NCI-H146 treated with DMSO at 0.1 percent for 48 hours (cell line): ENCODE measurements at regions not wholly inside any gene's neighbourhood (a gene's known extent, or its start where the extent isn't known, plus 50 kb on each side); places are given as distances from the start of the nearest gene placed in this dataset.
"Not testable (repeated sequence)": the region's sequence is repeated elsewhere in the genome, so short reads cannot be mapped to it uniquely, and the experiment has no call there.

Experiments
- DNase-seq: peaks from one replicate; lab custom pipeline; 2025; ENCODE audit not compliant: unreplicated experiment; lab: John Stamatoyannopoulos, UW

GRCh38 chr16:79988089-79988488 is 387.6 kb upstream of the MAF start:
- no peak for DNase-seq

DNA sequence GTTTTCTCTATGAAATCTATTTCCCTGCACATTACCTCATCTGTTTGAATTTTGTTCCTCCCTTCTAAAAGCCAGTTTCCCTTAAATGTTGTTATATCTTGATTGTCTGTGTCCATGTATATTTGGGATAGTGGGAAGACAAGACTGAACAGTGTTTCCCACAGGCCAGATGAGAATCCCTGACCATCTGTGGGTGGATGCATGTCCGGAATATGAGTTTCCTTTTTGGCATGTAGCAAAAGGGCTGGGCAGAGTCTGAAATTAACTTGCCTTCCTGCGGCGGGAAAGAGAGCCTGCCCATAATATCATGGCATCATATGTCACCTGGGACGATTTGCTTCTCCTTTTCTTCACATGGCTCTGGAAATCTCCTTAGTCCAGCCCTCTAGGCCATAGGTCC is 385.8 kb upstream of the MAF start:
- no peak for DNase-seq

- no peak for DNase-seq
Measured at GRCh38 chr16:79985606-79986005, 385.1 kb upstream of the MAF start.

GRCh38 chr16:79984149-79984548 is 383.6 kb upstream of the MAF start:
- DNase-seq = not testable (repeated sequence)

DNA sequence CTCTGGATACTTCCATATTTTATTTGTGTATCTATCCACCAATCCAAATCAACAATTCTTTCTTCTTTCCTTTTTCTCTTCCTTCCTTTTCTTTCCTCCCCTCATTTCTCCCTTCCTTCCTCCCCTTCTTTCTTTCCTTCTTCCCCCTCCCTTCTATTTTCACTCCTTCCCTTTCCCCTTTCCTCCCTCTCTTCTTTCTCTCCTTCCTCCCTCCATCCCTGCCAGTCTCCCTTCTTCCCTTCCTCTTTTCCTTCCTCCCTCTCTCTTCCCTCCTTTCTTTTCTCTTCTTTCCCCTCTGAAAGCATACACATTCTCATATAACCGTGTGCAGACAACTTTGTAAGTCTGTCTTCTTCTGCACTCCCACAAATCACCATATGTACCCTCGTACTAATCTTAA is 382.3 kb upstream of the MAF start:
- no peak for DNase-seq

DNA sequence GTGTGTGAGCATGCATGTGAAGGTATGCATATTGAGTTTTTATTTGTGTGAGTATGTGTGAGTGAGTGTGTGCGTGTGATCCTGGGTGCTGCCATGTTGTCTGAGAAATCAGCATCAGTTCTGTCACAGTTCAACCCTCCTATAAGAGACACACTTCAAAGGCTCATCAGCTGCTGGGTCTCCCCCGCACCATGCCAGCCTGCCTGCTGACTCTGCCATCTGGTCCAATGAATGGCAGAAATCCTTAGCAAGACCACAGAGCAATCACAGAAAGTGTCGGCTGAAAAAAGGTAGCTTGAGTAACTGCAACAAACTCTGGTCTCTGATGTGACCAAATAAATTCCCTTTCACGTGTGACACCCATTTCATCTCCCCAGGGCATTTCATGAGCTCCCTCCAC is 381.8 kb upstream of the MAF start:
- no peak for DNase-seq

DNA sequence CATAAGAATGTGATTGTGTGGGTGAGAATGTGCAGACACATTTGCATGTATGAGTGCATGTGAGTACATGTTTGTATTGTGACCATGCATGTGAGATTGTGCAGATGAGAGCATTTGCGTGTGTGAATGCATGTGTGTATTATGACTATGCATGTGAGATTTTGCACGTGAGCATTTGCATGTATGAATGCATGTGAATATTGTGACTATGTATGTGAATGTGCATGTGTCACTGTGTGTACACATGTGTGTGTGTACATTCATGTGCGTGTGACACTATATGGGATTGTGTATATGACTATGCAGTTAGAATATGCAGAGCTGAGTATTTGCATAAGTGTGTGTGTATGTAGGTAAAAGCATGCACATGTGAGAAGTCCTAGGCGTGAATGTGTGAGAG is 381.3 kb upstream of the MAF start:
- no peak for DNase-seq

- no peak for DNase-seq
Measured at GRCh38 chr16:79980650-79981521, 380.3 kb upstream of the MAF start.

- no peak for DNase-seq
Measured at GRCh38 chr16:79977940-79978836, 377.7 kb upstream of the MAF start.

DNA sequence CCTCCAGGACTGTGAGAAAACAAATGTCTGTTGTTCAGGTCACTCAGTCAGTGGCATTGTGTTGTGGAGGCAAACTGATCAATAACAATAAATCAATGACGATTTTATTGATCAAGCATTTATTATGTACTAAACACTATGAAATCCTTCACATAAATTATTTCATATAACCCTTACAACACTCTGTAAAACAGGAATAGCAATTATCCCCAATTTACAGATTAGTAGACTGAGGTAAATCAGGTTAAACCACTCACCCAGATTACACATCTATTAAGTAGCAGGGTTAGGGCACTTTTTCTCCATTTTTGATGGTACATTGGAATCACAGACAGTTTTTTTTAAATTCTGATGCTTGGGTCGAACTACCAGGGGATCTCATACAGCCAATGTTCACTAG is 372.8 kb upstream of the MAF start:
- no peak for DNase-seq

DNA sequence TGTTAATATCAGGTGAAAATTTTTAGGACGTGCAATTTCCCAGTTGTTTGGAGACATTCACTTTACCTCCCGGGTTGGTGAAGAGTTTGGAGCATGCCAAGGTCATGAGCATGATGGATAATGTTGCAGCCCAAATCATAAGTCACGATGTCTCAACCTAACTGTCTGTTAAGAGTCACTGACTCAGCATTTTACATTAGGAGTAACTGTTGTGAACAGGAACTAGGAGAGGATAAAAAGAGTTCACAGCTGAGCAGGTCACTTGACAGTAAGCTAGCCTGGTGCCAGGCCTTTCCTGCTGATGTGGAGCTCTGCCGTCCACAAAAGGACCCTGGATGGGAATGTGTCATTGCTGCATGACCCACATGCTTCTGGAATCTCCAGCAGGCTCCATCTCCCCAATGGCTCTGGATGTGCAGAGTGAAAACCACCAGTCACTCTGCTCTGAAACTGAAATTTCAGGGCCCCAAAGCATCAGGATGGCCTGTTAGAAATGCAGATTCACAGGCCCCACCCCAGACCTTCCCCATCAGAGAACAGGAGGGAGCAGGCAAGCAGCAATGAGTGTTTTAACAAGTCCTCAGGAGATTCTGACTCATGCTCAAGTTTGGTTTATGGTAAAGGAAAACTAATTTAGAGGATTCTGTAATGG is 371.6 kb upstream of the MAF start:
- no peak for DNase-seq

- no peak for DNase-seq
Measured at GRCh38 chr16:79971237-79971572, 370.7 kb upstream of the MAF start.

DNA sequence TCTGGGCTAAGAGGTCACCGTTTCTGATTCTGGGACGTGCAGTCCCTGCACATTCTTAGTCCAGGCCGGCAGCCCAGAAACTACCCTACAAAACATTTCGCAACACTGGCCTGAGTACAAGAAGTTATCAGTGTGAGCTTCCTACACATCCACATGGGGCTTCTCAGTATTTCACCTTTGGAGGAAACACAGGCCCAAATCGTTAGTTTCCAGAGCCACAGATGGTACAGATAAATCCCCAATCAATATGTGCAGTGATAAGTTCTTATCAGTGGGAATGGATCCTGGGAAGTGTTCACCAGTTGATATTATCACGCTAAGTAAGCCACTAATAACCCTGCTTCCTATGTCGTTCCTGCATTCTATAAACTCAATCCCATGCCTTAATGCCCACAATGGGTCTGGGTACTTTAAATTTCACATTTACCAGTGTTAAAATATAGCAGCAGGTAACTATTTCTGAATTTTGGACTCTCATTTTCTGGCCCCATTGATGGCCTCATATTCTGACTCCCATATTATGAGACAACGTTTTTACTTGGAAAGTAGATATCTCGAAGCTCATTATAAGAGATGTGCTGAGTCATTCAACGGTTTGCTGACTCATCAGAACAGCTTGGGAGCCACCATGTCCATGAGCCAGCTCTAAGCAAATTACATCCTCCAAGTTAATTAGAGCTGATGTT is 370.2 kb upstream of the MAF start:
- no peak for DNase-seq

DNA sequence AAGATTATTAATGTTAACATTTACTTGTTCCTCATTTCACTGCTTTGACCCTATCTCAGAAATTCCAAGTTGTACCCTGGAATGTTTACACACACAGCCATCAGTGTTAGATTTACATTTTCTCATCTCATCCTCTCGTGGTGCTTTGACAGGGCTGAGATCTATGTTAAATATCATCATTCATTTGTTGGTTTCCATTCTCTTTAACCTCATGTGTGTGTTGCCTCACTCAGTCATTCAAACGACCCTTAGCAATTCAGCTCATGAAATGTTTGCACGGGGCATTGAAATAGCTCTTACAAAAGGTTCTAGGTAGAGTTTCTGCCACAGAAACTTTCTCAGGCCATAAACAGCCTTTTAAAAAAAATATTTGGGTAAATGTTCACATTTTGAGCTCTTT is 369.6 kb upstream of the MAF start:
- DNase-seq = no peak

DNA sequence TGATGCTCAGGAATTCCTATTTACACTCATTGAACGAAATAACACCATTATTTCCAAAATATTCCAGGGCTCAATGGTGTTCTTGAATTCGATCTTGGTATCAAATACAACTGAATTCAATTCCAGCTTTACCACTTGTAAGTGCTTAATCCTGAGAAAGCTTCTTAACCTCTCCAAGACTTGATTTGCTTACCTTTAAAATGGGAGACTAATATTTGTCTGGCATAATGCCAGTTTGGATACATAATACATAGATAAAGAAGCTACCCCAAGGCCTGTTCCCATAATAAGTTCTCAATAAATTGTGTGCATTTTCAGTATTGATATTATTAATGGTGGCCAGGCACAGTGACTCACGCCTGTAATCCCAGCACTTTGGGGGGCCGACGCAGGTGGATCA is 368.9 kb upstream of the MAF start:
- no peak for DNase-seq

DNA sequence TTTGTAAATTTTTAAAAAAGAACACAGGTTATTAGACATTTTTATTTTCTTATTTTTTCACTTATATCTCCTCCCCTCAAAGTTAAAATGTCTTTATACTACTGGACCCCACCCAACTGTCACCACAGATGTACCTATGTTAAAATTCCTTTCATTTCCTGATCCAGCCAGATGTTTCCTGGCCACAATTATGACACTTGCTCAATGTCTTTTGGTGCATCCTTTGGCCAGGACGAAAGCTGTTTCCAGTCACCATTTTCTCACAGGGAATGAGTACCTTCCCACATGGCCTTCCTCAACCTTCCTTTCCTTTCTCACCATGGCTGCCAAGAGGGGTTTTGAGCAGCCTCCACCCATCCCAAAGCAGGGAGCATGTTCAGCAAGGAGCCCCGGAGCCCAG is 365.7 kb upstream of the MAF start:
- no peak for DNase-seq

DNA sequence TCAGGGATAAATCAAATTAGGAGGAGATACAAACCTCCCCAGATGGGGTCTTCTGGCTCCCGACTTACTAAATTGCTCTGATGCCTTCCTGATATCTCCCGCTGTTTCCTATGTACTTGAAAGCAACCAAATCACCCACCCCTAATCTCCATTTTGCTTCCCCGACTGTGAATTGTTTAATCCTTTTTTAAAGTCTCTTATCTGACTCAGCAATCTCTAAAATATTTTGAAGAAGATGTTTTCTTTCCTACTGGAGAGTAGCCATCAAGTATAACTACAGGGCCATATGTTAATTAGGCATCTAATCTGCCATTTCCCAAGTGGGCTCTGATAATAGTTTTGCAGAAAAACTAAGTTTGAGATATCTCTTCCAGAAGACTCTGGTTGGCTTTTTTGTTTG is 365.2 kb upstream of the MAF start:
- no peak for DNase-seq

GRCh38 chr16:79964104-79964503 is 363.6 kb upstream of the MAF start:
- DNase-seq = no peak

GRCh38 chr16:79962962-79963361 is 362.4 kb upstream of the MAF start:
- no peak for DNase-seq

DNA sequence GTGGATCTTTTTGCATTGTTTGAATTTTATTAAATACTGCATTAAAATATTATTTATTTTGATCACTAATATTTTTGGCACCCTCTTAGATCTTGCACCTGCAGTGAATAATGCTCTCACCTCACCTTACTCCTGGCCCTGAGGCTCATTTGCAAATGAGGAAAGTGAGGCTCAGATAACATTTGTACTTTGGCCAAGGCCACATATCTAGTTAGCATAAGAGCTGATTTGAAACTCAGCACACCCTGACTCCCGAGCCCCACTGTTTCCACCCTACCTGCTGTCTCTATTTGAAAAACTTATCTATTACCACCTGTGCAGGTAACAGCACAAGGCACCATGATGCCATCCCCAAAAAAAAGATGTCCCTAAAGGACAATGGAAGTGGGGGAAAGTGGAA is 358.7 kb upstream of the MAF start:
- no peak for DNase-seq
